ENCODE measurements at regions not wholly inside any gene's neighbourhood (a gene's known extent, or its start where the extent isn't known, plus 50 kb on each side); places are given as distances from the start of the nearest gene placed in this dataset.

DNA sequence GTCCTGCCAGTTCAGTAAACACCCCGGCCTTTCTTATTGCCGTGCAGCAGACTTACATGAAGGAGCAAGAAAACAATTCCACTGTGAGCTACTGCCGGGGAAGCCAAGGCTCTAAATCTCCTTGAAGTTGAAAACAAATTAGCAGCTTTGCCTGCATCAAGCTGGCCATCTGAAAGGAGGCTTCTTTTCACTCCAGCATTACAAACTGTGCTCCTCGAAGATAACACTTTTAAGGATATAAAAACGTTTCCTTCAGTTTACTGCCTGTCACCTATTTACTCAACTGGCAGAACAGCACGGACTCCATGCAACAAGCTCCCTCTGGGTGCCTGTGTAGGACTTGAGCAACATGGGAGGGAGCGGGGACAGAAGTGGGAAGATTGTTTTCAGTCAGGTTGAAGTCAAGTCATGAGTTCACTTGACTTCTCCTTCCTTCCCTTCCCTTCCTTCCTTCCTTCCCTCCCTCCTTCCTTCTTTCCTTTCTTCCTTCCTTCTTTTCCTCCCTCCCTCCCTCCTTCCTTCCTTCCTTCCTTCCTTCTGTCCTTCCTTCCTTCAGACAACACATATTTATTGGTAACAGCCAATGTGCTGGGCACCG lies 67.4 kb downstream of the ZNF608 start:
- TF ChIP-seq, protein P1, sequence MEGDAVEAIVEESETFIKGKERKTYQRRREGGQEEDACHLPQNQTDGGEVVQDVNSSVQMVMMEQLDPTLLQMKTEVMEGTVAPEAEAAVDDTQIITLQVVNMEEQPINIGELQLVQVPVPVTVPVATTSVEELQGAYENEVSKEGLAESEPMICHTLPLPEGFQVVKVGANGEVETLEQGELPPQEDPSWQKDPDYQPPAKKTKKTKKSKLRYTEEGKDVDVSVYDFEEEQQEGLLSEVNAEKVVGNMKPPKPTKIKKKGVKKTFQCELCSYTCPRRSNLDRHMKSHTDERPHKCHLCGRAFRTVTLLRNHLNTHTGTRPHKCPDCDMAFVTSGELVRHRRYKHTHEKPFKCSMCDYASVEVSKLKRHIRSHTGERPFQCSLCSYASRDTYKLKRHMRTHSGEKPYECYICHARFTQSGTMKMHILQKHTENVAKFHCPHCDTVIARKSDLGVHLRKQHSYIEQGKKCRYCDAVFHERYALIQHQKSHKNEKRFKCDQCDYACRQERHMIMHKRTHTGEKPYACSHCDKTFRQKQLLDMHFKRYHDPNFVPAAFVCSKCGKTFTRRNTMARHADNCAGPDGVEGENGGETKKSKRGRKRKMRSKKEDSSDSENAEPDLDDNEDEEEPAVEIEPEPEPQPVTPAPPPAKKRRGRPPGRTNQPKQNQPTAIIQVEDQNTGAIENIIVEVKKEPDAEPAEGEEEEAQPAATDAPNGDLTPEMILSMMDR (conservative IDR thresholded peaks at IDR 0.05): no peak
- TF ChIP-seq ZFX (IDR thresholded peaks at IDR 0.05): no peak
